ENCODE measurements at regions not wholly inside any gene's neighbourhood (a gene's known extent, or its start where the extent isn't known, plus 50 kb on each side); places are given as distances from the start of the nearest gene placed in this dataset.

- 59 to 78% methylated on average over 1 of the region's 1 CpG for WGBS, 2 donors
- no peak for ATAC-seq (ENCODE audit: insufficient read depth, low FRiP score)
These were observed 92.6 kb upstream of the CCDC54 start for GRCh38 chr3:107284612-107285011.

GRCh38 chr3:107285197-107285596, 92.0 kb upstream of the CCDC54 start:
- H3K4me3 ChIP-seq = no peak overlapping the region
- H3K27ac ChIP-seq (ENCODE audit: low read depth in 1 of 2, low read length in 1 of 2) = no peak overlapping the region
- no peaks in the 10 kb centered on the region for H3K36me3 ChIP-seq (ENCODE audit: control insufficient read depth in 4 of 4, insufficient read depth in 4 of 4, low read length in 4 of 4)
- peaks cover 0 to 10% (median 0%) of the 10 kb centered on the region in 5 donors for H3K4me1 ChIP-seq (ENCODE audit: control insufficient read depth in 5 of 5, insufficient read depth in 5 of 5, low read length in 5 of 5)
- H3K27me3 ChIP-seq (ENCODE audit: control insufficient read depth in 3 of 3, insufficient read depth in 3 of 3, low read length in 2 of 3) = no peaks in the 10 kb centered on the region
- WGBS, 2 donors = 95% methylated on average over 2 of the region's 2 CpGs
- no peak for TF ChIP-seq CTCF (IDR thresholded peaks at IDR 0.05; ENCODE audit: control extremely low read depth, extremely low read depth)
- H3K9me3 ChIP-seq (ENCODE audit: control insufficient read depth in 4 of 4, insufficient read depth in 3 of 4, low read length in 3 of 4) = no peaks in the 10 kb centered on the region
- no peak for ATAC-seq (ENCODE audit: insufficient read depth, low FRiP score)
- DNase-seq = no peak
- no peak overlapping the region for H3K9ac ChIP-seq (ENCODE audit: insufficient read depth in 1 of 2, low read length in 2 of 2)

More at GRCh38 chr3:107284612-107285011, 92.6 kb upstream of the CCDC54 start:
- no peaks in the 10 kb centered on the region for H3K27me3 ChIP-seq (ENCODE audit: control insufficient read depth in 3 of 3, insufficient read depth in 3 of 3, low read length in 2 of 3)
- peaks cover 0 to 10% (median 0%) of the 10 kb centered on the region in 5 donors for H3K4me1 ChIP-seq (ENCODE audit: control insufficient read depth in 5 of 5, insufficient read depth in 5 of 5, low read length in 5 of 5)
- no peak for TF ChIP-seq CTCF (IDR thresholded peaks at IDR 0.05; ENCODE audit: control extremely low read depth, extremely low read depth)
- H3K9ac ChIP-seq (ENCODE audit: insufficient read depth in 1 of 2, low read length in 2 of 2) = no peak overlapping the region
- no peak for DNase-seq
- H3K4me3 ChIP-seq = no peak overlapping the region
- H3K9me3 ChIP-seq (ENCODE audit: control insufficient read depth in 4 of 4, insufficient read depth in 3 of 4, low read length in 3 of 4) = no peaks in the 10 kb centered on the region
- no peaks in the 10 kb centered on the region for H3K36me3 ChIP-seq (ENCODE audit: control insufficient read depth in 4 of 4, insufficient read depth in 4 of 4, low read length in 4 of 4)
- H3K27ac ChIP-seq (ENCODE audit: low read depth in 1 of 2, low read length in 1 of 2) = no peak overlapping the region

- no peaks in the 10 kb centered on the region for H3K36me3 ChIP-seq (ENCODE audit: control insufficient read depth in 4 of 4, insufficient read depth in 4 of 4, low read length in 4 of 4)
- DNase-seq (no peak), ATAC-seq (ENCODE audit: insufficient read depth, low FRiP score) (no peak)
- H3K27ac ChIP-seq (ENCODE audit: low read depth in 1 of 2, low read length in 1 of 2) = no peak overlapping the region
- TF ChIP-seq CTCF (IDR thresholded peaks at IDR 0.05; ENCODE audit: control extremely low read depth, extremely low read depth) = no peak
- H3K9ac ChIP-seq (ENCODE audit: insufficient read depth in 1 of 2, low read length in 2 of 2) = no peak overlapping the region
- no peak overlapping the region for H3K4me3 ChIP-seq
- no peaks in the 10 kb centered on the region for H3K27me3 ChIP-seq (ENCODE audit: control insufficient read depth in 3 of 3, insufficient read depth in 3 of 3, low read length in 2 of 3)
- H3K4me1 ChIP-seq (ENCODE audit: control insufficient read depth in 5 of 5, insufficient read depth in 5 of 5, low read length in 5 of 5) = peaks cover 0 to 3% (median 0%) of the 10 kb centered on the region in 5 donors
- no peaks in the 10 kb centered on the region for H3K9me3 ChIP-seq (ENCODE audit: control insufficient read depth in 4 of 4, insufficient read depth in 3 of 4, low read length in 3 of 4)
These were observed 87.9 kb upstream of the CCDC54 start for GRCh38 chr3:107289354-107289753.

- DNase-seq (no peak), ATAC-seq (ENCODE audit: insufficient read depth, low FRiP score) (no peak)
- Histone ChIP-seq H3K9ac (ENCODE audit: insufficient read depth in 1 of 2, low read length in 2 of 2) (no peak overlapping the region), H3K4me3 (no peak overlapping the region), H3K36me3 (ENCODE audit: control insufficient read depth in 4 of 4, insufficient read depth in 4 of 4, low read length in 4 of 4) (no peaks in the 10 kb centered on the region), H3K9me3 (ENCODE audit: control insufficient read depth in 4 of 4, insufficient read depth in 3 of 4, low read length in 3 of 4) (no peaks in the 10 kb centered on the region), H3K27me3 (ENCODE audit: control insufficient read depth in 3 of 3, insufficient read depth in 3 of 3, low read length in 2 of 3) (no peaks in the 10 kb centered on the region), H3K4me1 (ENCODE audit: control insufficient read depth in 5 of 5, insufficient read depth in 5 of 5, low read length in 5 of 5) (no peaks in the 10 kb centered on the region), H3K27ac (ENCODE audit: low read depth in 1 of 2, low read length in 1 of 2) (no peak overlapping the region)
- TF ChIP-seq CTCF (IDR thresholded peaks at IDR 0.05; ENCODE audit: control extremely low read depth, extremely low read depth) = no peak
- 82 to 85% methylated on average over 1 of the region's 1 CpG for whole genome bisulfite sequencing, 2 donors
These were observed 83.1 kb upstream of the CCDC54 start for GRCh38 chr3:107294117-107294516.
